Fibroblast of lung (primary cell): ENCODE measurements at regions not wholly inside any gene's neighbourhood (a gene's known extent, or its start where the extent isn't known, plus 50 kb on each side); places are given as distances from the start of the nearest gene placed in this dataset.

Experiments
- CTCF ChIP-seq, 2 donors: IDR thresholded peaks in 1 of 2; conservative IDR thresholded peaks in 1 of 2; 1 replicate in 1 of 2; 2 replicates in 1 of 2; pipeline ENCODE4 v1.5.1; 2011 to 2012; ENCODE audit warnings: low read length in 2 of 2, control low read depth in 1 of 2, inconsistent platforms in 1 of 2, low read depth in 1 of 2, mild to moderate bottlenecking in 1 of 2
- EZH2 ChIP-seq: IDR thresholded peaks from 2 replicates; pipeline ENCODE4 v1.5.1; 2012; ENCODE audit warnings: low read length, control low read depth, mild to moderate bottlenecking; ENCODE audit errors: missing control alignments

GRCh38 chr1:213936571-213936970 is 51.2 kb upstream of the PROX1 start:
- no peak for TF ChIP-seq CTCF (conservative IDR thresholded peaks at IDR 0.05 in 1 of 2, IDR thresholded peaks at IDR 0.05 in 1 of 2; ENCODE audit: low read depth in 1 of 2, low read length in 2 of 2)
- no peak for TF ChIP-seq EZH2
